MM.1S (cell line): ENCODE measurements at regions not wholly inside any gene's neighbourhood (a gene's known extent, or its start where the extent isn't known, plus 50 kb on each side); places are given as distances from the start of the nearest gene placed in this dataset.

Experiments
- CTCF ChIP-seq: fragments of 300-600 bp; sonication (generic); IDR thresholded peaks from 2 replicates; pipeline ENCODE4 v1.5.1; 2016; ENCODE audit warnings: antibody characterized with exemption, low read length, mixed read lengths
- EZH2phosphoT487 ChIP-seq: fragments of 300-600 bp; sonication (generic); IDR thresholded peaks from 2 replicates; pipeline ENCODE4 v1.6.1; 2018; ENCODE audit warnings: antibody characterized with exemption, low read length

GRCh38 chr13:54950546-54950945 is 1921.9 kb downstream of the OLFM4 start:
- TF ChIP-seq CTCF (no peak), EZH2phosphoT487 (no peak)
